SU-DHL-6 (cell line): ENCODE measurements at regions not wholly inside any gene's neighbourhood (a gene's known extent, or its start where the extent isn't known, plus 50 kb on each side); places are given as distances from the start of the nearest gene placed in this dataset.

Experiments used
- H2AFZ ChIP-seq: fragments of 200-600 bp; sonication (generic); 2 replicates; pipeline ENCODE4 v1.6.1; 2014; ENCODE audit warnings: low read depth, mild to moderate bottlenecking, moderate library complexity, mixed read lengths, antibody characterized with exemption, low read length; ENCODE audit not compliant: severe bottlenecking
- H3F3A ChIP-seq: fragments of 200-600 bp; shearing (Covaris generic); 2 replicates; pipeline ENCODE4 v1.6.0; 2016; ENCODE audit warnings: antibody characterized with exemption, mild to moderate bottlenecking; ENCODE audit not compliant: insufficient read depth
- H3K27ac ChIP-seq: fragments of 200-600 bp; sonication (generic); 2 replicates; pipeline ENCODE4 v1.5.1; 2016; ENCODE audit warnings: low read depth, mild to moderate bottlenecking, low read length, moderate library complexity, mixed read lengths
- H3K27me3 ChIP-seq: fragments of 200-600 bp; sonication (generic), shearing (Covaris generic); 2 replicates; pipeline ENCODE4 v1.6.0; 2014; ENCODE audit warnings: mild to moderate bottlenecking, low read length
- H3K36me3 ChIP-seq: fragments of 200-600 bp; sonication (generic); 2 replicates; pipeline ENCODE4 v1.6.1; 2014; ENCODE audit warnings: mild to moderate bottlenecking, low read length, mixed read lengths
- H3K4me2 ChIP-seq: fragments of 300-600, 200-600 bp; shearing (Covaris generic), sonication (generic); 2 replicates; pipeline ENCODE4 v1.6.0; 2014; ENCODE audit warnings: low read length, low read depth, mild to moderate bottlenecking; ENCODE audit not compliant: poor library complexity, severe bottlenecking
- H3K4me3 ChIP-seq: fragments of 200-600 bp; sonication (generic); 2 replicates; pipeline ENCODE4 v1.5.1; 2014; ENCODE audit warnings: antibody characterized with exemption, low read length, mild to moderate bottlenecking, mixed read lengths; ENCODE audit not compliant: insufficient read depth, poor library complexity, severe bottlenecking
- H3K79me2 ChIP-seq: fragments of 200-600 bp; sonication (generic); 2 replicates; pipeline ENCODE4 v1.6.1; 2014; ENCODE audit warnings: mild to moderate bottlenecking, low read length, moderate library complexity; ENCODE audit not compliant: insufficient read depth
- H3K9ac ChIP-seq: fragments of 200-600 bp; sonication (generic); 2 replicates; pipeline ENCODE4 v1.7.0; 2014; ENCODE audit warnings: mild to moderate bottlenecking, low read length
- H3K9me2 ChIP-seq: fragments of 200-600 bp; sonication (generic); replicated peaks from 2 replicates; pipeline ENCODE4 v1.6.1; 2014; ENCODE audit warnings: low read length; ENCODE audit not compliant: insufficient read depth
- H3K9me3 ChIP-seq: fragments of 200-600 bp; sonication (generic); 2 replicates; pipeline ENCODE4 v1.6.1; 2014; ENCODE audit warnings: low read length, mixed read lengths; ENCODE audit not compliant: insufficient read depth
- H4K20me1 ChIP-seq: fragments of 200-600 bp; sonication (generic); 2 replicates; pipeline ENCODE4 v1.6.1; 2014; ENCODE audit warnings: low read depth, mild to moderate bottlenecking, antibody characterized with exemption, low read length, moderate library complexity, mixed read lengths
- CTCF ChIP-seq: fragments of 200-600 bp; sonication (generic); IDR thresholded peaks from one replicate; pipeline ENCODE4 v1.5.1; 2017; ENCODE audit warnings: antibody characterized with exemption, mild to moderate bottlenecking, low read length, moderate library complexity; ENCODE audit not compliant: insufficient read depth, poor library complexity, severe bottlenecking
- EZH2phosphoT487 ChIP-seq: fragments of 200-600 bp; sonication (generic), shearing (Covaris generic); conservative IDR thresholded peaks from 2 replicates; pipeline ENCODE4 v1.6.1; 2018; ENCODE audit warnings: mild to moderate bottlenecking, antibody characterized with exemption, low read length, moderate library complexity, mixed read lengths

- H3K79me2 ChIP-seq: no peaks in the 10 kb centered on the region
- H3K9ac ChIP-seq: no peak overlapping the region
- H3K9me3 ChIP-seq: 0 out of 2 replicates have a peak, but pooled peaks cover 6% of the 10 kb centered on the region
- H4K20me1 ChIP-seq: peaks cover 3% of the 10 kb centered on the region; the same call in 1 of the 2 replicates
- H3K9me2 ChIP-seq: no peaks in the 10 kb centered on the region
- no peaks in the 10 kb centered on the region; the same call in 1 of the 2 replicates for H3K27me3 ChIP-seq
- H2AFZ ChIP-seq: no peak overlapping the region
- TF ChIP-seq EZH2phosphoT487 (no peak), CTCF (no peak)
- no peak overlapping the region for H3K4me2 ChIP-seq
- no peaks in the 10 kb centered on the region for H3F3A ChIP-seq
- no peak overlapping the region for H3K27ac ChIP-seq
- H3K4me3 ChIP-seq: no peak overlapping the region
- no peaks in the 10 kb centered on the region for H3K36me3 ChIP-seq
These were observed 773.6 kb upstream of the SLC35B3 start for GRCh38 chr6:9208966-9209365.

- H3K9me3 ChIP-seq: 0 out of 2 replicates have a peak, but pooled peaks cover 6% of the 10 kb centered on the region
- H4K20me1 ChIP-seq: no peaks in the 10 kb centered on the region
- no peak overlapping the region for H3K9ac ChIP-seq
- no peaks in the 10 kb centered on the region; the same call in 1 of the 2 replicates for H3K27me3 ChIP-seq
- H3K36me3 ChIP-seq: no peaks in the 10 kb centered on the region
- TF ChIP-seq CTCF (no peak), EZH2phosphoT487 (no peak)
- H3K4me3 ChIP-seq: no peak overlapping the region
- H3K9me2 ChIP-seq: no peaks in the 10 kb centered on the region; the same call in 1 of the 2 replicates
- H2AFZ ChIP-seq: no peak overlapping the region
- H3K27ac ChIP-seq: no peak overlapping the region
- no peak overlapping the region for H3K4me2 ChIP-seq
- no peaks in the 10 kb centered on the region for H3K79me2 ChIP-seq
- H3F3A ChIP-seq: no peaks in the 10 kb centered on the region
These were observed 770.3 kb upstream of the SLC35B3 start for GRCh38 chr6:9205645-9206044.

GRCh38 chr6:9204171-9204570, 768.8 kb upstream of the SLC35B3 start:
- no peak overlapping the region for H3K27ac ChIP-seq
- no peaks in the 10 kb centered on the region; the same call in 1 of the 2 replicates for H3K27me3 ChIP-seq
- no peaks in the 10 kb centered on the region for H3K36me3 ChIP-seq
- no peaks in the 10 kb centered on the region for H4K20me1 ChIP-seq
- no peaks in the 10 kb centered on the region for H3F3A ChIP-seq
- TF ChIP-seq EZH2phosphoT487 (no peak), CTCF (no peak)
- no peak overlapping the region for H3K9ac ChIP-seq
- no peak overlapping the region for H3K4me3 ChIP-seq
- 0 out of 2 replicates have a peak, but pooled peaks cover 6% of the 10 kb centered on the region for H3K9me3 ChIP-seq
- no peaks in the 10 kb centered on the region for H3K79me2 ChIP-seq
- no peak overlapping the region for H3K4me2 ChIP-seq
- H3K9me2 ChIP-seq: no peaks in the 10 kb centered on the region; the same call in 1 of the 2 replicates
- H2AFZ ChIP-seq: no peak overlapping the region

GRCh38 chr6:9200712-9201111, 765.4 kb upstream of the SLC35B3 start:
- Histone ChIP-seq H3K9me3 (0 out of 2 replicates have a peak, but pooled peaks cover 6% of the 10 kb centered on the region), H3K4me2 (no peak overlapping the region), H3K9ac (no peak overlapping the region), H3K27me3 (no peaks in the 10 kb centered on the region), H4K20me1 (no peaks in the 10 kb centered on the region), H3K79me2 (no peaks in the 10 kb centered on the region), H3K9me2 (no peaks in the 10 kb centered on the region; the same call in 1 of the 2 replicates), H3F3A (no peaks in the 10 kb centered on the region), H2AFZ (no peak overlapping the region), H3K36me3 (no peaks in the 10 kb centered on the region), H3K4me3 (no peak overlapping the region), H3K27ac (no peak overlapping the region)
- no peak for TF ChIP-seq CTCF
- no peak for TF ChIP-seq EZH2phosphoT487
